ENCODE measurements at regions not wholly inside any gene's neighbourhood (a gene's known extent, or its start where the extent isn't known, plus 50 kb on each side); places are given as distances from the start of the nearest gene placed in this dataset.

- no peak for TF ChIP-seq CTCF (IDR thresholded peaks at IDR 0.05; ENCODE audit: control extremely low read depth, extremely low read depth)
- H3K9ac ChIP-seq (ENCODE audit: insufficient read depth in 1 of 2, low read length in 2 of 2) = peak overlapping the region in 1 of 2 donors; percentile 55
- H3K36me3 ChIP-seq (ENCODE audit: control insufficient read depth in 4 of 4, insufficient read depth in 4 of 4, low read length in 4 of 4) = no peaks in the 10 kb centered on the region
- WGBS, 2 donors = 61 to 64% methylated on average over 10 of the region's 10 CpGs
- H3K27me3 ChIP-seq (ENCODE audit: control insufficient read depth in 3 of 3, insufficient read depth in 3 of 3, low read length in 2 of 3) = no peaks in the 10 kb centered on the region
- DNase-seq = peak; percentile 69 to 89 (median 89)
- H3K4me3 ChIP-seq = no peak overlapping the region
- no peak for ATAC-seq (ENCODE audit: insufficient read depth, low FRiP score)
- no peak overlapping the region for H3K27ac ChIP-seq (ENCODE audit: low read depth in 1 of 2, low read length in 1 of 2)
- peaks cover 0 to 31% (median 4%) of the 10 kb centered on the region in 5 donors for H3K4me1 ChIP-seq (ENCODE audit: control insufficient read depth in 5 of 5, insufficient read depth in 5 of 5, low read length in 5 of 5)
- no peaks in the 10 kb centered on the region for H3K9me3 ChIP-seq (ENCODE audit: control insufficient read depth in 4 of 4, insufficient read depth in 3 of 4, low read length in 3 of 4)
Measured at GRCh38 chr16:74224828-74225612, 71.6 kb upstream of the PSMD7 start.

GRCh38 chr16:74221828-74222227 is 74.8 kb upstream of the PSMD7 start:
- H3K9ac ChIP-seq (ENCODE audit: insufficient read depth in 1 of 2, low read length in 2 of 2) = no peak overlapping the region
- ATAC-seq (ENCODE audit: insufficient read depth, low FRiP score) (no peak), DNase-seq (no peak)
- 86 to 90% methylated on average over 3 of the region's 3 CpGs for WGBS, 2 donors
- H3K27ac ChIP-seq (ENCODE audit: low read depth in 1 of 2, low read length in 1 of 2) = no peak overlapping the region
- no peaks in the 10 kb centered on the region for H3K27me3 ChIP-seq (ENCODE audit: control insufficient read depth in 3 of 3, insufficient read depth in 3 of 3, low read length in 2 of 3)
- TF ChIP-seq CTCF (IDR thresholded peaks at IDR 0.05; ENCODE audit: control extremely low read depth, extremely low read depth) = no peak
- H3K9me3 ChIP-seq (ENCODE audit: control insufficient read depth in 4 of 4, insufficient read depth in 3 of 4, low read length in 3 of 4) = no peaks in the 10 kb centered on the region
- no peak overlapping the region for H3K4me3 ChIP-seq
- no peaks in the 10 kb centered on the region for H3K36me3 ChIP-seq (ENCODE audit: control insufficient read depth in 4 of 4, insufficient read depth in 4 of 4, low read length in 4 of 4)
- peaks cover 0 to 31% (median 4%) of the 10 kb centered on the region in 5 donors for H3K4me1 ChIP-seq (ENCODE audit: control insufficient read depth in 5 of 5, insufficient read depth in 5 of 5, low read length in 5 of 5)

GRCh38 chr16:74219706-74220105 is 76.9 kb upstream of the PSMD7 start:
- no peaks in the 10 kb centered on the region for H3K27me3 ChIP-seq (ENCODE audit: control insufficient read depth in 3 of 3, insufficient read depth in 3 of 3, low read length in 2 of 3)
- TF ChIP-seq CTCF (IDR thresholded peaks at IDR 0.05; ENCODE audit: control extremely low read depth, extremely low read depth) = no peak
- H3K4me3 ChIP-seq = no peak overlapping the region
- peak; percentile 19 to 67 (median 23) for DNase-seq
- H3K27ac ChIP-seq (ENCODE audit: low read depth in 1 of 2, low read length in 1 of 2) = no peak overlapping the region
- H3K9me3 ChIP-seq (ENCODE audit: control insufficient read depth in 4 of 4, insufficient read depth in 3 of 4, low read length in 3 of 4) = no peaks in the 10 kb centered on the region
- no peaks in the 10 kb centered on the region for H3K36me3 ChIP-seq (ENCODE audit: control insufficient read depth in 4 of 4, insufficient read depth in 4 of 4, low read length in 4 of 4)
- H3K4me1 ChIP-seq (ENCODE audit: control insufficient read depth in 5 of 5, insufficient read depth in 5 of 5, low read length in 5 of 5) = peaks cover 0 to 19% (median 0%) of the 10 kb centered on the region in 5 donors
- 64 to 72% methylated on average over 1 of the region's 1 CpG for WGBS, 2 donors
- ATAC-seq (ENCODE audit: insufficient read depth, low FRiP score) = no peak
- H3K9ac ChIP-seq (ENCODE audit: insufficient read depth in 1 of 2, low read length in 2 of 2) = no peak overlapping the region

Data from lung (tissue), 11 donors.